Panc1 (cell line): ENCODE measurements at regions not wholly inside any gene's neighbourhood (a gene's known extent, or its start where the extent isn't known, plus 50 kb on each side); places are given as distances from the start of the nearest gene placed in this dataset.

ENCODE experiments used
- ATAC-seq: fragments of 200-7000 bp; cut with Tn5 transposase; 2 replicates; pipeline ENCODE4 v1.9.1; 2020; ENCODE audit warnings: mild to moderate bottlenecking, moderate library complexity
- BruUV-seq: library from RNA; stranded (reverse); fragments of 400-500 nt; replicated peaks from 2 replicates; lab custom pipeline; 2021; lab: Mats Ljungman, UMichigan
- CTCF ChIA-PET: fragments of 300-600 bp; sonication (Branson Sonifier 250); formaldehyde crosslinking; loops from one replicate; lab custom pipeline; 2022; ENCODE audit warnings: antibody characterized with exemption; lab: Charles Lee
- POLR2A ChIA-PET: fragments of 300-600 bp; sonication (Branson Sonifier 250); formaldehyde crosslinking; loops from one replicate; lab custom pipeline; 2022; ENCODE audit warnings: antibody characterized with exemption; lab: Charles Lee
- DNase-seq: peaks from one replicate; pipeline ENCODE4 v3.0.0-alpha.2; 2010; ENCODE audit warnings: low read depth, low spot score
- H3K27ac ChIP-seq: 2 replicates; pipeline ENCODE4 v1.5.1; 2011; ENCODE audit warnings: mild to moderate bottlenecking, low read length, inconsistent platforms
- H3K27me3 ChIP-seq: fragments of 200-500 bp; sonication (Bioruptor generic); 2 replicates; pipeline ENCODE4 v1.6.0; 2014; ENCODE audit warnings: low read length, inconsistent platforms; ENCODE audit not compliant: control insufficient read depth, insufficient read depth
- H3K36me3 ChIP-seq: fragments of 200-500 bp; sonication (Bioruptor generic); 2 replicates; pipeline ENCODE4 v1.5.1; 2014; ENCODE audit warnings: inconsistent platforms, mild to moderate bottlenecking, low read length, moderate library complexity; ENCODE audit not compliant: control insufficient read depth, insufficient read depth
- H3K4me1 ChIP-seq: 2 replicates; pipeline ENCODE4 v1.5.1; 2011; ENCODE audit warnings: inconsistent platforms, mild to moderate bottlenecking, low read length, moderate library complexity; ENCODE audit not compliant: control insufficient read depth, insufficient read depth
- H3K4me3 ChIP-seq, 2 experiments: 2 replicates each; pipeline ENCODE4 v1.5.1; 2011 to 2012; ENCODE audit warnings: low read depth in 2 of 2, low read length in 2 of 2, mild to moderate bottlenecking in 2 of 2, inconsistent platforms in 1 of 2, moderate library complexity in 1 of 2
- H3K9me3 ChIP-seq: fragments of 200-500 bp; sonication (Bioruptor generic); 2 replicates; pipeline ENCODE4 v1.5.1; 2014; ENCODE audit warnings: low read depth, mild to moderate bottlenecking, inconsistent platforms, low read length, moderate library complexity; ENCODE audit not compliant: control insufficient read depth, insufficient read depth
- POLR2AphosphoS5 ChIP-seq: IDR thresholded peaks from 2 replicates; pipeline ENCODE4 v1.6.1; 2012; ENCODE audit warnings: mild to moderate bottlenecking, low read depth, low read length, moderate library complexity
- SIN3A ChIP-seq: IDR thresholded peaks from 2 replicates; pipeline ENCODE4 v1.6.1; 2012; ENCODE audit warnings: low read depth, mild to moderate bottlenecking, low read length, moderate library complexity, borderline replicate concordance; ENCODE audit not compliant: insufficient read depth
- TCF7L2 ChIP-seq: IDR thresholded peaks from 2 replicates; pipeline ENCODE4 v1.6.1; 2011; ENCODE audit warnings: mild to moderate bottlenecking, low read depth, low read length, inconsistent platforms
- in situ Hi-C: cut with HindIII; loops from 2 replicates; pipeline ENCODE4 v1.10.0; 2016; ENCODE audit warnings: low sequenced_read_pairs, low pct_unique_long_range_greater_than_20kb
- intact Hi-C: fragments of 100-400 bp; cut with micrococcal nuclease; formaldehyde crosslinking; loops from one replicate; pipeline ENCODE4 v1.10.0; 2022; ENCODE audit not compliant: unreplicated experiment
- TF ChIP-seq, protein P1 (sequence below): fragments of 450-650 bp; IDR thresholded peaks from 2 replicates; pipeline ENCODE4 v1.5.1; 2017; ENCODE audit warnings: mild to moderate bottlenecking
- TF ChIP-seq, protein P2 (sequence below), 2 experiments: IDR thresholded peaks; 2 replicates each; pipeline ENCODE4 v1.6.1; 2011 to 2012; ENCODE audit warnings: low read depth in 2 of 2, control low read depth in 1 of 2, low read length in 1 of 2, mild to moderate bottlenecking in 1 of 2, moderate library complexity in 1 of 2; ENCODE audit not compliant: insufficient read depth in 1 of 2

DNA sequence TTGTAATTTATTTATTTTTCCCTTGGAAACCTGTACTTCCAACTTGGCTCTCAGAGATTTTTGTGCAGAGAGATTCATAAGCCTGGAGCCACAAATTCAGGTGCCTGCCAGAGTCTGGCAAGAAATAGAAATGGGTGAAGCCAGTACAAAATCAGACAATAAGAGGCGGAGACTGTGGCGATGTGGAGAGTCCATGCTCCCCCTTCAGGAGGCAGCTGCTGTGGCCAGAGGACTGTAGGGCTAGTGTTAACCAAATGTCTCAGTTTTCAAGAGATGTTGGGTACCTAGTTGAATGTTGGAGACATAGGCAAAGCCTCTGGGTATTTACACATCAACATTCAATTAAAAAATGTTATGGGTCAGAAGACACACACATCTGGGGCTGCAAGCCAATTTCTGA is 208.6 kb downstream of the PSAT1 start:
- Histone ChIP-seq H3K36me3 (no peaks in the 10 kb centered on the region), H3K9me3 (no peaks in the 10 kb centered on the region), H3K27ac (no peak overlapping the region), H3K27me3 (no peaks in the 10 kb centered on the region), H3K4me1 (no peaks in the 10 kb centered on the region), H3K4me3 (no peak overlapping the region)
- DNase-seq, result no peak
- CTCF ChIA-PET, result no interaction called here
- in situ Hi-C loops, result no loop called here
- intact Hi-C loops, result no loop called here
- POLR2A ChIA-PET, result no interaction called here
- no peak for ATAC-seq
- no TSS peak for BruUV-seq
- TF ChIP-seq, protein P1, sequence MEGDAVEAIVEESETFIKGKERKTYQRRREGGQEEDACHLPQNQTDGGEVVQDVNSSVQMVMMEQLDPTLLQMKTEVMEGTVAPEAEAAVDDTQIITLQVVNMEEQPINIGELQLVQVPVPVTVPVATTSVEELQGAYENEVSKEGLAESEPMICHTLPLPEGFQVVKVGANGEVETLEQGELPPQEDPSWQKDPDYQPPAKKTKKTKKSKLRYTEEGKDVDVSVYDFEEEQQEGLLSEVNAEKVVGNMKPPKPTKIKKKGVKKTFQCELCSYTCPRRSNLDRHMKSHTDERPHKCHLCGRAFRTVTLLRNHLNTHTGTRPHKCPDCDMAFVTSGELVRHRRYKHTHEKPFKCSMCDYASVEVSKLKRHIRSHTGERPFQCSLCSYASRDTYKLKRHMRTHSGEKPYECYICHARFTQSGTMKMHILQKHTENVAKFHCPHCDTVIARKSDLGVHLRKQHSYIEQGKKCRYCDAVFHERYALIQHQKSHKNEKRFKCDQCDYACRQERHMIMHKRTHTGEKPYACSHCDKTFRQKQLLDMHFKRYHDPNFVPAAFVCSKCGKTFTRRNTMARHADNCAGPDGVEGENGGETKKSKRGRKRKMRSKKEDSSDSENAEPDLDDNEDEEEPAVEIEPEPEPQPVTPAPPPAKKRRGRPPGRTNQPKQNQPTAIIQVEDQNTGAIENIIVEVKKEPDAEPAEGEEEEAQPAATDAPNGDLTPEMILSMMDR, result no peak
- TF ChIP-seq, protein P2, sequence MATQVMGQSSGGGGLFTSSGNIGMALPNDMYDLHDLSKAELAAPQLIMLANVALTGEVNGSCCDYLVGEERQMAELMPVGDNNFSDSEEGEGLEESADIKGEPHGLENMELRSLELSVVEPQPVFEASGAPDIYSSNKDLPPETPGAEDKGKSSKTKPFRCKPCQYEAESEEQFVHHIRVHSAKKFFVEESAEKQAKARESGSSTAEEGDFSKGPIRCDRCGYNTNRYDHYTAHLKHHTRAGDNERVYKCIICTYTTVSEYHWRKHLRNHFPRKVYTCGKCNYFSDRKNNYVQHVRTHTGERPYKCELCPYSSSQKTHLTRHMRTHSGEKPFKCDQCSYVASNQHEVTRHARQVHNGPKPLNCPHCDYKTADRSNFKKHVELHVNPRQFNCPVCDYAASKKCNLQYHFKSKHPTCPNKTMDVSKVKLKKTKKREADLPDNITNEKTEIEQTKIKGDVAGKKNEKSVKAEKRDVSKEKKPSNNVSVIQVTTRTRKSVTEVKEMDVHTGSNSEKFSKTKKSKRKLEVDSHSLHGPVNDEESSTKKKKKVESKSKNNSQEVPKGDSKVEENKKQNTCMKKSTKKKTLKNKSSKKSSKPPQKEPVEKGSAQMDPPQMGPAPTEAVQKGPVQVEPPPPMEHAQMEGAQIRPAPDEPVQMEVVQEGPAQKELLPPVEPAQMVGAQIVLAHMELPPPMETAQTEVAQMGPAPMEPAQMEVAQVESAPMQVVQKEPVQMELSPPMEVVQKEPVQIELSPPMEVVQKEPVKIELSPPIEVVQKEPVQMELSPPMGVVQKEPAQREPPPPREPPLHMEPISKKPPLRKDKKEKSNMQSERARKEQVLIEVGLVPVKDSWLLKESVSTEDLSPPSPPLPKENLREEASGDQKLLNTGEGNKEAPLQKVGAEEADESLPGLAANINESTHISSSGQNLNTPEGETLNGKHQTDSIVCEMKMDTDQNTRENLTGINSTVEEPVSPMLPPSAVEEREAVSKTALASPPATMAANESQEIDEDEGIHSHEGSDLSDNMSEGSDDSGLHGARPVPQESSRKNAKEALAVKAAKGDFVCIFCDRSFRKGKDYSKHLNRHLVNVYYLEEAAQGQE (IDR thresholded peaks at IDR 0.05; ENCODE audit: insufficient read depth in 1 of 2, low read depth in 2 of 2, low read length in 1 of 2), result no peak
- no peak for TF ChIP-seq POLR2AphosphoS5
- no peak for TF ChIP-seq SIN3A
- TF ChIP-seq TCF7L2, result no peak

- ATAC-seq, result no peak
- BruUV-seq, result no TSS peak
- no peaks in the 10 kb centered on the region for H3K4me1 ChIP-seq
Measured at GRCh38 chr9:78507037-78507436, 210.1 kb downstream of the PSAT1 start.

More at GRCh38 chr9:78507037-78507436, 210.1 kb downstream of the PSAT1 start:
- no peak overlapping the region for H3K27ac ChIP-seq
- TF ChIP-seq SIN3A (no peak), TCF7L2 (no peak), POLR2AphosphoS5 (no peak)
- TF ChIP-seq, protein P1, result no peak
- in situ Hi-C loops, result no loop called here
- no peaks in the 10 kb centered on the region for H3K36me3 ChIP-seq
- intact Hi-C loops, result no loop called here
- DNase-seq, result no peak
- CTCF ChIA-PET, result no interaction called here
- POLR2A ChIA-PET, result no interaction called here
- H3K9me3 ChIP-seq, result no peaks in the 10 kb centered on the region
- no peak overlapping the region for H3K4me3 ChIP-seq
- H3K27me3 ChIP-seq, result no peaks in the 10 kb centered on the region
